HL-60 (cell line): ENCODE measurements at regions not wholly inside any gene's neighbourhood (a gene's known extent, or its start where the extent isn't known, plus 50 kb on each side); places are given as distances from the start of the nearest gene placed in this dataset.

Experiments used
- GABPA ChIP-seq: IDR thresholded peaks from 2 replicates; pipeline ENCODE4 v1.6.1; 2012; ENCODE audit warnings: low read depth
- POLR2AphosphoS5 ChIP-seq: IDR thresholded peaks from 2 replicates; pipeline ENCODE4 v1.6.1; 2012; ENCODE audit warnings: low read depth
- SPI1 ChIP-seq: IDR thresholded peaks from 2 replicates; pipeline ENCODE4 v1.6.1; 2012; ENCODE audit warnings: low read depth, mild to moderate bottlenecking, borderline replicate concordance
- TF ChIP-seq, protein P1 (sequence below): IDR thresholded peaks from one replicate; pipeline ENCODE4 v1.5.1; 2011; ENCODE audit warnings: low read length, control low read depth, inconsistent platforms; ENCODE audit not compliant: insufficient read depth
- TF ChIP-seq, protein P2 (sequence below): IDR thresholded peaks from 2 replicates; pipeline ENCODE4 v1.6.1; 2012; ENCODE audit warnings: low read depth; ENCODE audit not compliant: insufficient replicate concordance

DNA sequence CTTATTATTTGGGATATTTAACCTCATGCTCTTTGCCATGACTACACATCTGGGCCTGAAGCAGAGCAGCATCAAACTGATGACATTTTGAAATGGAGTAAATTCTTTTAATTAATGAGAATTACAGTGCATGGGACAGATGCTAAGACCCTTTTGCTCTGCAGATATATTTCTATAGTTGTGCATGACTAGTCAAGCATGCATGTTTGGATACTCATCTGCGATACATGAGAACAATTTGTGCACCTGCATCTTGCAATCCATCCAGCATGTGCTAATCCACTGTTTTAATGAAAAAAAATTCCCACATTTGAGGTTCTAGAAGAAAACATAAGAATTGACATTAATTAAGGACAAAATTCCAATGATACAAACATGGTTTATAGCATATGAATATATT, 1047.6 kb upstream of the ACO1 start:
- TF ChIP-seq, protein P1, sequence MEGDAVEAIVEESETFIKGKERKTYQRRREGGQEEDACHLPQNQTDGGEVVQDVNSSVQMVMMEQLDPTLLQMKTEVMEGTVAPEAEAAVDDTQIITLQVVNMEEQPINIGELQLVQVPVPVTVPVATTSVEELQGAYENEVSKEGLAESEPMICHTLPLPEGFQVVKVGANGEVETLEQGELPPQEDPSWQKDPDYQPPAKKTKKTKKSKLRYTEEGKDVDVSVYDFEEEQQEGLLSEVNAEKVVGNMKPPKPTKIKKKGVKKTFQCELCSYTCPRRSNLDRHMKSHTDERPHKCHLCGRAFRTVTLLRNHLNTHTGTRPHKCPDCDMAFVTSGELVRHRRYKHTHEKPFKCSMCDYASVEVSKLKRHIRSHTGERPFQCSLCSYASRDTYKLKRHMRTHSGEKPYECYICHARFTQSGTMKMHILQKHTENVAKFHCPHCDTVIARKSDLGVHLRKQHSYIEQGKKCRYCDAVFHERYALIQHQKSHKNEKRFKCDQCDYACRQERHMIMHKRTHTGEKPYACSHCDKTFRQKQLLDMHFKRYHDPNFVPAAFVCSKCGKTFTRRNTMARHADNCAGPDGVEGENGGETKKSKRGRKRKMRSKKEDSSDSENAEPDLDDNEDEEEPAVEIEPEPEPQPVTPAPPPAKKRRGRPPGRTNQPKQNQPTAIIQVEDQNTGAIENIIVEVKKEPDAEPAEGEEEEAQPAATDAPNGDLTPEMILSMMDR: no peak
- TF ChIP-seq POLR2AphosphoS5: no peak
- no peak for TF ChIP-seq GABPA
- TF ChIP-seq, protein P2, sequence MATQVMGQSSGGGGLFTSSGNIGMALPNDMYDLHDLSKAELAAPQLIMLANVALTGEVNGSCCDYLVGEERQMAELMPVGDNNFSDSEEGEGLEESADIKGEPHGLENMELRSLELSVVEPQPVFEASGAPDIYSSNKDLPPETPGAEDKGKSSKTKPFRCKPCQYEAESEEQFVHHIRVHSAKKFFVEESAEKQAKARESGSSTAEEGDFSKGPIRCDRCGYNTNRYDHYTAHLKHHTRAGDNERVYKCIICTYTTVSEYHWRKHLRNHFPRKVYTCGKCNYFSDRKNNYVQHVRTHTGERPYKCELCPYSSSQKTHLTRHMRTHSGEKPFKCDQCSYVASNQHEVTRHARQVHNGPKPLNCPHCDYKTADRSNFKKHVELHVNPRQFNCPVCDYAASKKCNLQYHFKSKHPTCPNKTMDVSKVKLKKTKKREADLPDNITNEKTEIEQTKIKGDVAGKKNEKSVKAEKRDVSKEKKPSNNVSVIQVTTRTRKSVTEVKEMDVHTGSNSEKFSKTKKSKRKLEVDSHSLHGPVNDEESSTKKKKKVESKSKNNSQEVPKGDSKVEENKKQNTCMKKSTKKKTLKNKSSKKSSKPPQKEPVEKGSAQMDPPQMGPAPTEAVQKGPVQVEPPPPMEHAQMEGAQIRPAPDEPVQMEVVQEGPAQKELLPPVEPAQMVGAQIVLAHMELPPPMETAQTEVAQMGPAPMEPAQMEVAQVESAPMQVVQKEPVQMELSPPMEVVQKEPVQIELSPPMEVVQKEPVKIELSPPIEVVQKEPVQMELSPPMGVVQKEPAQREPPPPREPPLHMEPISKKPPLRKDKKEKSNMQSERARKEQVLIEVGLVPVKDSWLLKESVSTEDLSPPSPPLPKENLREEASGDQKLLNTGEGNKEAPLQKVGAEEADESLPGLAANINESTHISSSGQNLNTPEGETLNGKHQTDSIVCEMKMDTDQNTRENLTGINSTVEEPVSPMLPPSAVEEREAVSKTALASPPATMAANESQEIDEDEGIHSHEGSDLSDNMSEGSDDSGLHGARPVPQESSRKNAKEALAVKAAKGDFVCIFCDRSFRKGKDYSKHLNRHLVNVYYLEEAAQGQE: no peak
- no peak for TF ChIP-seq SPI1
